Adrenal gland (tissue), 5 donors: ENCODE measurements at regions not wholly inside any gene's neighbourhood (a gene's known extent, or its start where the extent isn't known, plus 50 kb on each side); places are given as distances from the start of the nearest gene placed in this dataset.

Source experiments
- CTCF ChIP-seq, 6 experiments: fragments of 450-650 bp in 4 of 6; fragments of 200-600 bp in 2 of 6; sonication (generic) in 1 of 6; IDR thresholded peaks; 1 replicate in 5 of 6; 2 replicates in 1 of 6; pipeline versions ENCODE4 v1.5.1 to v1.8.0; 2016 to 2021; ENCODE audit warnings: antibody characterized with exemption in 6 of 6, mild to moderate bottlenecking in 2 of 6, moderate library complexity in 1 of 6
- POLR2A ChIP-seq, 2 donors: fragments of 450-650 bp; IDR thresholded peaks; one replicate each; pipeline ENCODE4 v1.6.1; 2017; ENCODE audit warnings: antibody characterized with exemption in 2 of 2, mild to moderate bottlenecking in 2 of 2, moderate library complexity in 1 of 2
- donor health status: DM: no; HTN: no; CAD: no.

DNA sequence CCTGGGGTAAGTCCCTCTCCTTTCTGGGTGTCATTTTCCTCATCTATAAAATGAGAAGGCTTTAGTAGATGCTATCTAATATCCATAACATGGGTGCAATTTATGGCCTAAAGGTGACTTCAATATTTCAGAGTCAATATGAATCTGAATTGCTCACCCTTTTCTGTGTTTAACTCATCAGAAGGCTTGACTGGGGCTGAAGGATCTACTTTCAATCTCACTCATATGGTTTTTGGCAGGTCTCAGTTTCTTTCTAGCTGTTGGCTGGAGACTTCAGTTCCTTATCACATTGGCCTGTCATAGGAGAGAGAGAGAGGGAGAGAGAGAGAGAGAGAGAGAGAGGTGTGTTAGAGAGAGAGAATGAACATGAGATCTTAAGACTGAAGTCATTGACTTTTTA, 343.7 kb upstream of the MEX3C start:
- TF ChIP-seq CTCF (IDR thresholded peaks at IDR 0.05) (no peak), POLR2A (IDR thresholded peaks at IDR 0.05) (no peak)
